ENCODE measurements at regions not wholly inside any gene's neighbourhood (a gene's known extent, or its start where the extent isn't known, plus 50 kb on each side); places are given as distances from the start of the nearest gene placed in this dataset.

DNA sequence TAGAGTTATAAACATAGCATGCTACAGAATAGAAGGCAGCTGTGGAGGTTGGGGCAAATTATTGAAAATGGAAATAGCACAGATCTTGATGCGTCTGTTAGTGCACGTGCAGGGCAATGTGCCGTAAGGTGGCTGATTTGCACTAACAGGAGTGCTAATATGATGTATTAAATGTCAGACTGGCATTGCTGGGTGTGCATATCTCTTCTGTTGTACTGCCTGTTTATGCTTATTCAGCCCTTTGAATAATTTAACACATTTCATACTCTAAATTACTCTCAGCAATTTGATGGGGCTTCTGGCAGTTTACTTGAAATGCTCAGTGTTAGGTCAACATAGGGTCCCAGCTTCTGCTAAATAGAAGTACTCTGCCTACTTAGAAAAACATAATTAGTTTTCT lies 395.6 kb downstream of the MCTP2 start:
- TF ChIP-seq, protein P1, sequence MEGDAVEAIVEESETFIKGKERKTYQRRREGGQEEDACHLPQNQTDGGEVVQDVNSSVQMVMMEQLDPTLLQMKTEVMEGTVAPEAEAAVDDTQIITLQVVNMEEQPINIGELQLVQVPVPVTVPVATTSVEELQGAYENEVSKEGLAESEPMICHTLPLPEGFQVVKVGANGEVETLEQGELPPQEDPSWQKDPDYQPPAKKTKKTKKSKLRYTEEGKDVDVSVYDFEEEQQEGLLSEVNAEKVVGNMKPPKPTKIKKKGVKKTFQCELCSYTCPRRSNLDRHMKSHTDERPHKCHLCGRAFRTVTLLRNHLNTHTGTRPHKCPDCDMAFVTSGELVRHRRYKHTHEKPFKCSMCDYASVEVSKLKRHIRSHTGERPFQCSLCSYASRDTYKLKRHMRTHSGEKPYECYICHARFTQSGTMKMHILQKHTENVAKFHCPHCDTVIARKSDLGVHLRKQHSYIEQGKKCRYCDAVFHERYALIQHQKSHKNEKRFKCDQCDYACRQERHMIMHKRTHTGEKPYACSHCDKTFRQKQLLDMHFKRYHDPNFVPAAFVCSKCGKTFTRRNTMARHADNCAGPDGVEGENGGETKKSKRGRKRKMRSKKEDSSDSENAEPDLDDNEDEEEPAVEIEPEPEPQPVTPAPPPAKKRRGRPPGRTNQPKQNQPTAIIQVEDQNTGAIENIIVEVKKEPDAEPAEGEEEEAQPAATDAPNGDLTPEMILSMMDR (IDR thresholded peaks at IDR 0.05), result no peak
- no peak for TF ChIP-seq POLR2A (IDR thresholded peaks at IDR 0.05)
